ENCODE measurements at regions not wholly inside any gene's neighbourhood (a gene's known extent, or its start where the extent isn't known, plus 50 kb on each side); places are given as distances from the start of the nearest gene placed in this dataset.

DNA sequence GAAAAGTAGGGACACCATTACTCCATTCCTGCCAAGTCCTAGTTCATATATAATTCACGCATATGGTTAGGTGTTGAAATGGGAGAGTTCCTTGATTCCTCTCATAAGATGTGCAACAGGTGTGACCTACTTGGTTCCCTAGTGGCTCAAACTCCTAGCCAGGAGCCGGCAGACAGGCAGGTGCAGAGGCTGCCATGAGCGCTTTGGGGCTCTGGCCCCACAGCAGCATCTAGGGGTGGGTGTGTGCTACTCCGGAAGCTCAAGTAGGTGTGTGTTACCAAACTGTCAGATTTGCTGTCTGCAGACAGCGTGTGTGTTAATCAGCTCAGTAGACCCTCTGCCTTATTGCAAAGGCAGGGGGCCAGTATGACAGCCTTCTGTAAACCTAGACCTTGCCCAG lies 1652.4 kb upstream of the ACO1 start:
- no peaks in the 10 kb centered on the region for H3K36me3 Mint-ChIP-seq (ENCODE audit: unreplicated experiment)
- no peaks in the 10 kb centered on the region for H3K4me1 Mint-ChIP-seq (ENCODE audit: low read depth, unreplicated experiment)
- no peak overlapping the region for H3K4me3 Mint-ChIP-seq (ENCODE audit: unreplicated experiment)
- no peaks in the 10 kb centered on the region for H3K27me3 Mint-ChIP-seq (ENCODE audit: unreplicated experiment)
- no peak for DNase-seq
- no peaks in the 10 kb centered on the region for H3K9me3 Mint-ChIP-seq (ENCODE audit: unreplicated experiment)
- no peak for TF ChIP-seq CTCF (IDR thresholded peaks at IDR 0.05; ENCODE audit: partially characterized antibody, unreplicated experiment)
- H3K27ac Mint-ChIP-seq (ENCODE audit: unreplicated experiment) = no peak overlapping the region

DNA sequence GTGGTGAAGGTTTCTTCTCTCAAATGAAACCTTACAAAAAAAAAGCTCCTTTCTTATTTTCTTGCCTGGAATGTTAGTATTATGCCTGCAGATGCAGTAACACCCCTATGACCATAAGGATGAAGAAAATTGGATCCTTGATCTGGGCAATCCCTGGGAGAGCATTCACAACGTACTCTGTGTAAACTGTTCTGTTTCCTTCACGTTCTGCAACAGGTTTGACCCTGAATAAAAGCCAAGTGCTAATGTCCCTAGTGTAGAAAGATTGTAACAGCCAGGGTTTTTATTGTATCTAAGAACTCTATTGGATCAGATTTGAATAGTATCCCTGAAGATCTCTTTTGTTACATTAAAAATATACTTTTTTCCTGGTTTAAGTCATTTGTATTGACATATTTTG lies 1639.6 kb upstream of the ACO1 start:
- H3K4me3 Mint-ChIP-seq (ENCODE audit: unreplicated experiment) = no peak overlapping the region
- no peaks in the 10 kb centered on the region for H3K27me3 Mint-ChIP-seq (ENCODE audit: unreplicated experiment)
- no peaks in the 10 kb centered on the region for H3K9me3 Mint-ChIP-seq (ENCODE audit: unreplicated experiment)
- no peaks in the 10 kb centered on the region for H3K4me1 Mint-ChIP-seq (ENCODE audit: low read depth, unreplicated experiment)
- DNase-seq = no peak
- no peaks in the 10 kb centered on the region for H3K36me3 Mint-ChIP-seq (ENCODE audit: unreplicated experiment)
- H3K27ac Mint-ChIP-seq (ENCODE audit: unreplicated experiment) = no peak overlapping the region
- TF ChIP-seq CTCF (IDR thresholded peaks at IDR 0.05; ENCODE audit: partially characterized antibody, unreplicated experiment) = no peak

DNA sequence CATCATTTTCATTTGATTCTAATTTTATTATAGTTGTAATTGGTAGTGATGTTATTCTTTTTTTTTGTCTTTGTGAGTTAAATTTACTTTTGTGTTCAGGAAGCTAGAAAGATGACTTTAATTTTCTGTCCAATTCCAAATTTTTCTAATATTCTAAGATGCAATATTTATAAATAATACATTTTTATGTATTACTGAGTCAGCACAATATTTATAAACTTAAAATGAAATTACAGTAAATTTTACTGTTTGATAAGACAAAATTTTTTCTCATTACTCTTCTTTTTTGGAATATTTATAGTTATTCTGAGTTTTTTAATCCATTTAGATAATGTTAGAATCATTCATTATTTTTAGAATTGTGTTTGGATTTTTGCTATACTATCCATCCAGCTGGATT lies 1637.9 kb upstream of the ACO1 start:
- H3K27ac Mint-ChIP-seq (ENCODE audit: unreplicated experiment) = no peak overlapping the region
- no peaks in the 10 kb centered on the region for H3K36me3 Mint-ChIP-seq (ENCODE audit: unreplicated experiment)
- no peaks in the 10 kb centered on the region for H3K27me3 Mint-ChIP-seq (ENCODE audit: unreplicated experiment)
- no peak overlapping the region for H3K4me3 Mint-ChIP-seq (ENCODE audit: unreplicated experiment)
- DNase-seq = no peak
- TF ChIP-seq CTCF (IDR thresholded peaks at IDR 0.05; ENCODE audit: partially characterized antibody, unreplicated experiment) = no peak
- no peaks in the 10 kb centered on the region for H3K9me3 Mint-ChIP-seq (ENCODE audit: unreplicated experiment)
- no peaks in the 10 kb centered on the region for H3K4me1 Mint-ChIP-seq (ENCODE audit: low read depth, unreplicated experiment)

GRCh38 chr9:30757723-30758122 lies 1626.7 kb upstream of the ACO1 start:
- H3K27me3 Mint-ChIP-seq (ENCODE audit: unreplicated experiment) = no peaks in the 10 kb centered on the region
- H3K27ac Mint-ChIP-seq (ENCODE audit: unreplicated experiment) = no peak overlapping the region
- TF ChIP-seq CTCF (IDR thresholded peaks at IDR 0.05; ENCODE audit: partially characterized antibody, unreplicated experiment) = no peak
- peaks cover 1% of the 10 kb centered on the region for H3K9me3 Mint-ChIP-seq (ENCODE audit: unreplicated experiment)
- no peak overlapping the region for H3K4me3 Mint-ChIP-seq (ENCODE audit: unreplicated experiment)
- H3K36me3 Mint-ChIP-seq (ENCODE audit: unreplicated experiment) = no peaks in the 10 kb centered on the region
- no peak for DNase-seq
- H3K4me1 Mint-ChIP-seq (ENCODE audit: low read depth, unreplicated experiment) = no peaks in the 10 kb centered on the region

- H3K27me3 Mint-ChIP-seq (ENCODE audit: unreplicated experiment) = no peaks in the 10 kb centered on the region
- no peak overlapping the region for H3K4me3 Mint-ChIP-seq (ENCODE audit: unreplicated experiment)
- H3K4me1 Mint-ChIP-seq (ENCODE audit: low read depth, unreplicated experiment) = no peaks in the 10 kb centered on the region
- H3K36me3 Mint-ChIP-seq (ENCODE audit: unreplicated experiment) = no peaks in the 10 kb centered on the region
- no peak overlapping the region for H3K27ac Mint-ChIP-seq (ENCODE audit: unreplicated experiment)
- no peak for DNase-seq
- TF ChIP-seq CTCF (IDR thresholded peaks at IDR 0.05; ENCODE audit: partially characterized antibody, unreplicated experiment) = no peak
- H3K9me3 Mint-ChIP-seq (ENCODE audit: unreplicated experiment) = peaks cover 1% of the 10 kb centered on the region
Measured at GRCh38 chr9:30758726-30759446, 1625.6 kb upstream of the ACO1 start.
